GF-D8 (cell line): ENCODE measurements at regions not wholly inside any gene's neighbourhood (a gene's known extent, or its start where the extent isn't known, plus 50 kb on each side); places are given as distances from the start of the nearest gene placed in this dataset.
"Not testable (repeated sequence)": the region's sequence is repeated elsewhere in the genome, so short reads cannot be mapped to it uniquely, and the experiment has no call there.

Experiments used
- DNase-seq: peaks from one replicate; lab custom pipeline; 2025; lab: John Stamatoyannopoulos, UW

DNA sequence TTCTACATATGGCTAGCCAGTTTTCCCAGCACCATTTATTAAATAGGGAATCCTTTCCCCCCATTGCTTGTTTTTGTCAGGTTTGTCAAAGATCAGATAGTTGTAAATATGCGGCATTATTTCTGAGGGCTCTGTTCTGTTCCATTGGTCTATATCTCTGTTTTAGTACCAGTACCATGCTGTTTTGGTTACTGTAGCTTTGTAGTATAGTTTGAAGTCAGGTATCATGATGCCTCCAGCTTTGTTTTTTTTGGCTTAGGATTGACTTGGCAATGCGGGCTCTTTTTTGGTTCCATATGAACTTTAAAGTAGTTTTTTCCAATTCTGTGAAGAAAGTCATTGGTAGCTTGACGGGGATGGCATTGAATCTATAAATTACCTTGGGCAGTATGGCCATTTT lies 60.0 kb upstream of the GPC3 start:
- not testable (repeated sequence) for DNase-seq

DNA sequence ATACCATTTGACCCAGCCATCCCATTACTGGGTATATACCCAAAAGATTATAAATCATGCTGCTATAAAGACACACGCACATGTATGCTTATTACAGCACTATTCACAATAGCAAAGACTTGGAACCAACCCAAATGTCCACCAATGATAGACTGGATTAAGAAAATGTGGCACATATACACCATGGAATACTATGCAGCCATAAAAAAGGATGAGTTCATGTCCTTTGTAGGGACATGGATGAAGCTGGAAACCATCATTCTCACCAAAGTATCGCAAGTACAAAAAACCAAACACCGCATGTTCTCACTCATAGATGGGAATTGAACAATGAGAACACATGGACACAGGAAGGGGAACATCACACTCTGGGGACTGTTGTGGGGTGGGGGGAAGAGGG lies 81.7 kb upstream of the GPC3 start:
- not testable (repeated sequence) for DNase-seq

DNA sequence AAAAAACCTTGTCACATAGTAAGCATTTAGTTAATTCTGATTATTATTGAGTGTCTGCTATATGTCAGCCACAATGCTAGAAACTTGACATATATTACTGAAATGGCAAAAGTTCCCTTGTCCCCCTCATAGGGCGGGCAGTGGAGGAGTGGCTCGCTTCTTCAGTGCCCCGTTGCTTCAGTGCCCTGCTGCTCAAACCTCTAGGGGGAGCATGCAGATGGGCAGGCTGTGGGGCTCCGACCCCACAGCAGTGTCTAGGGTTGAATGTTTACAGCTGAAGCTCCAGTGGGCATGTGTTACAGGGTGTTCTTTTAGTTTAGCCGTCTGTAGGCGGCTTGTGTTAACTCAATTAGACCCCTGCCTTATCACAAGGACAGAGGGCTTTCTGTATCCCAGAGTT lies 86.5 kb upstream of the GPC3 start:
- not testable (repeated sequence) for DNase-seq

DNA sequence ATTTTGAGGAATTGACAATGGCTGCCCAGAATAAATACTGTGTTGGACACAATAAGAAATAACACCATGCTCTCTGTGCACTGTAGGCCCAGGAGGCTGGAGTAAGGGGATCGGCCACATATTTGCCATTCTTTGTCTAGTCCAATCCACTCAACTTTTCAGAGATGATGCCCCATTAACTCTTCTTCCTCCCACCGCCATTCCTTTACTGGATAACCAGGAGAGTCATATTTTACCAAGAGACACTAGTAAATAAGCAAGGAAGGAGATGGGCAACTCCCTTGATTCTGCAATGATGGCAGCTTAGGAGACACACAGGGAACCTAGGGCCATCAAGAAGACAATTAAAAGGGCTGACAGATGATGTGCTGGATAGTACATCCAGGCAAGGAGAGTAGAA lies 87.9 kb upstream of the GPC3 start:
- DNase-seq = no peak

DNA sequence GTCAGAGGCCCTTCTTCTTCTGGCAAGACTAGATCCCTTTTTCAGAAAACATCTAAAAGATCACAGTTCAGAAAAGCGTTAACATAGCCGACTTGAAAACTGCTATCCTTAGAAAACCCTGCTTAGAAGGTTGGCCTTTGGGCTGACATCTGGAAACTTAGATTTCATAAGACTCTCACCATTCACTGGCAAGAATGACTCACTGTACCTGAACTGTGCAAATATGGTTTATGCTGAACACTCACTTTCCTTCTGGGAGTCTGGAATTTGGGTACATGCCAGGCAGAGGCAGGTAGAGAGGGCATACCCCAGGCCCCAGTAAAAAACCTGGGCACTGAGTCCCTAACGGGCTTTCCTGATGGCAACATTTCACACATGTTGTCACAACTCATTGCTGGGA lies 88.8 kb upstream of the GPC3 start:
- DNase-seq = no peak

DNA sequence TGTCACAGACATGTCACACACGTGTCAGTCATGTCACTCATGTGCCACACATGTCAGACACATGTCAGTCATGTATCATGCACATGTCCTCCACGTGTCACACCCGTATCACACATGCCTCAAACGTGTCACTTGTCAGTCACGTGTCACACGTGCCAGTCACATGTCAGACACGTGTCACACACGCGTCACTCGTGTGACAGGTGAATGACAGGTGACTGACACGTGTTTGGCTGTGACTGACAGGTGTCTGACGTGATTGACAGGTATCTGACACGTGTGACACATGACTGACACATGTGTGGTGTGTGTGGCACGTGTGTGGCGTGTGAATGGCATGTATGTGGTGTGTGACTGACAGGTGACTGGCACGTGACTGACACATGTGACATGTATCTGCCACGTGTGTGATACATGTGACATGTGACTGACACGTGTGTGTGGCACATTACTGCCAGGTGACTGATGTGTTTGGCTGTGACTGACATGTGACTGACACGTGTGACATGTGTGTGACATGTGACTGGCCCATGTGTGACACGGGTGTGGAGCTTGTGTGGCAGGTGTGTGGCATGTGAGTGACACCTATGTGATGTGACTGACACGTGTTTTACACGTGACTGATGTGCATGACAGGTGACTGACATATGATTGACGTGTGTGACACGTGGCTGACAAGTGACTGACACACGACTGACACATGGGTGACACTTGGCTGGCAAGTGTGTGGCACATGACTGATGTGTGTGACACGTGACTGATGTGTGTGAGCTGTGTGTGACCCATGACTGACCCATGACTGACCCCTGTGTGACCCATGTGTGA lies 90.7 kb upstream of the GPC3 start:
- no peak for DNase-seq

DNA sequence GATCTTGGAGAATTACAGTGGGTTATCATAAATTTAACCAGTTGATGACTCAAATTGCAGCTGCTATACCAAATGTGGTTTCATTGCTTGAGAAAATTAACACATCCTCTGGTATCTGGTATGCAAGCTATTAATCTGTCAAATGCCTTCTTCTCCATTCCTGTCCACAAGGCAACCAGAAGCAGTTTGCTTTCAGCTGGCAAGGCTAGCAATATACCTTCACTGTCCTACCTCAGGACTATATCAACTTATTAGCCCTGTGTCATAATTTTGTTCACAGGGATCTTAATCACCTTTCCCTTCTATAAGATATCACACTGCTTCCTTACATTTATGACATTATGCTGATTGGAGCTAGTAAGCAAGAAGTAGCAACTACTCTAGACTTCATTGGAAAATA lies 110.0 kb upstream of the GPC3 start:
- no peak for DNase-seq

DNA sequence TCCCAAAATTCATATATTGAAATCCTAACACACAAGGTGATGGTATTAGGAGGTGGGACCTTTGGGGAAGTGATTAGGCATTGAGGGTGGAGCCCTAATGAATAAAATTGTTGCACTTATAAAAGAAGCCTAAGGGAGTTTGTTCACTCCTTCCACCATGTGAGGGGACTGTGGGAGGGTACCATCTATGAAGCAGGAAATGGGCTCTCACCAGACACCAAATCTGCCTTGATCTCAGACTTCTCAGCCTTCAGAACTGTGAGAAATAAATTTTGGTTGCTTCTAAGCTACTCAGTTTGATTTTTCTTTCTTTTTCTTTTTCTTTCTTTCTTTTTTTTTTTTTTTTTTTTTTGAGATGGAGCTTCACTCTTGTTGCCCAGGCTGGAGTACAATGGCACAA lies 116.2 kb upstream of the GPC3 start:
- no peak for DNase-seq

DNA sequence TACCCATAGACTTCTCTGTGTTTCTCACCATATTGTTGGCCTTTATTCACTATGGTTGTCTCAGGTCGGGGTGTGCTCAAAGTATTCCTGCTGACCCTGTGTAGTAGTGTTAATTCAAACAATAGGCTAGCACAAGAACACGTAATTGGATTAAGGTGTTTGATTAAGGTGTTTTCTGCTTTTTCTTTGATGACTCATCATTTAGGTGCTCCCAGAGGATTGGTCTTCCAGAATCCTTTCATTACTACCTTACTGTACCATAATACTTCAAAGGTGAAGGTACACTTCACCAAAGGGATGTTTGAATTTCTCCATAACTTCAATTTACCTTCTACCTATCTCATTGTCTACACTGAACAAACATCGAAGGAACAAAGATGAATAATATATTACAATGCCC lies 121.7 kb upstream of the CCDC160 start:
- no peak for DNase-seq

DNA sequence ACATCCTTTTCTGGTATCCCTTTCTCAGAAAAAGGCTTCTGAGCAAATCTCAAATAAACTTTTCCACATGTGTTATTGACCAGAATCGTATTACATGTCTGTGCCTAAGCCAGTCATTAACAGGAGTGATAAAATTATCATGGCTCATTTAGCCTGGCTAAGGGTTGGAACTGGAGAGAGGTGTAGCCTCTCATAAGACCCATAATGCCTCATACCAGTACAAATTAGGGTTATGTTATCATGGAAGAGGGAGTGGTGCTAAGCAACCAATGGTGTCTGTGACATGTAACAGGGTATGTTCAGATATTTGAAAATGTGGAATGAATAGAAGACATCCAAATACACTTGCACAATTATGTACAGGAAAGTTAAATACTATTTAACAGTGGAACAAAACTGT lies 99.6 kb upstream of the CCDC160 start:
- DNase-seq = no peak

DNA sequence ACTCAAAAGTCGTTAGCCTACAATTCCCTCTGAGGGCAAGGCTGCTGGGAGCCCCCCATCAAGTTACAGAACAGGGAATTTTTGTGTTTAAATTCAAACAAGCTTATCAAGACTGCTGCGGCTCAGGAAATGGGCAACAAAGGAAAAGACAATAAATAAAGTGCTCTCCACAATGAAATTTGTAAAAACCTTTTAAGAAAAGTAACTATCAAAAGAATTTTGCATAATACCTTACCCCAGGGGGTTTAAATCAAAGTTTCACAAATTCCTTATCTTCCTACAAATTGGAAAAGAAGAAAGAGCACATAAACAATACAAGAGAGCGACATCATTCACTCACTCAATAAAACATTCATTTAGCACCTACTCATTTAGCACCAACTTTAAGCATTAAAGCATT lies 97.9 kb upstream of the CCDC160 start:
- no peak for DNase-seq

DNA sequence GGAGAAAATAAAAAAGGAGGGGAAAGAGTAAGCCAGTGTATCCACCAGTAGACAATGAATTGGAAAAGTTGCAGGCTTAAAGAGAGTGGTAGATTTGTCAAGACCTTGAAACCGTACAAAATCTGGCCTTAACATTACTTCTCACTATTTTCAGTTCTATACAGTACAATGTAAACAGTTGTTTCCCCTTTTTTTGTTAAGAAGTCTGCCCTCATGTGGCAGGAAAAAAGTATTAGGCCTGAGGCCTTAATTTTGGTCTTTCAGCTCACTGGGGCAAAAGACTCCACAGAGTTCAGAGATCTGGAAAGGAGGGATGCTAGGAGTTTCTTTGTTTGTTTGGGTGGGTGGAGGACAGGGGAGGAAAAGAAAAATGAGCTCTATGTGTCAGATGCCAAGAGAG lies 92.8 kb upstream of the CCDC160 start:
- no peak for DNase-seq

DNA sequence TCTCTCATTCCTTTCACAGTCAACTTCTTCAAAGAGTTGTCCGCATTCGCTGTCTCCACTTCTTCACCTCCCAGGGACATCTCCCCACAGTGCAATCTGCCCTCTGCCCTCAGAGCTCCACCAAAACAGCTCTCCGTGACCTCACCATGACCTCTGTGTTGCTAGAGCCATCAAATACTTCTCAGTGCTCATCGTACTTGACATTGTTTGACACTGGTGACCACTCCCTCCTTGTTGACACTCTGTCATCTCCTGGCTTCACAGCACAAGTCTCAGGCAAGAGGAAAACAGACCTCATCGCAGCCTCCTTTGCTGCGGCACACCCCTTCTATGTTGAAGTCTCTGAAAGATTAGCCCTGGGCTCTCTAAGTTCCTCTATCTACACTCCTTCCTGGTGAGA lies 90.5 kb upstream of the CCDC160 start:
- no peak for DNase-seq

DNA sequence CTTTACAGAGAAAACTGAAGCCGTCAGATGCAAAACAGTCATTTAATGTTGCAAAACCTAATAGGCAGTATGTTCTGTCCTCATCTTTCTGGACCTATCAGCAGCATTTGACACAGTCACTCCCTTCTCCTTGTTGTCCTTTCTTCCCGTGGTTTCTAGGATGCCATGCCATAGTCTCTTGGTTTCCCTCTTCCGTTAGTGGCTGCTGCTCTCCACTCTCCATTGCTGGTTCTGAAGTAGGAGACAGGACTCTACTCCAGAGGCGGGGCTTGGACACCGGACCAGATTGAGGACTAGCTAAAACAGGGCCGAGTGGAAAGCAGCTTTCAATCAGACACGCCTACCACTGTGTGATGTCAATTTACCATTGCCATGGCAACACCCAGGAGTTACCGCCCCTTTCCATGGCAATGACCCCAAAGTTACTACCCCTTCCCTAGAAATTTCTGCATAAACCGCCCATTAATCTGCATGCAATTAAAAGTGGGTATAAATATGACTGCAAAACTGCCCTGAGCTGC lies 88.8 kb upstream of the CCDC160 start:
- DNase-seq = no peak

DNA sequence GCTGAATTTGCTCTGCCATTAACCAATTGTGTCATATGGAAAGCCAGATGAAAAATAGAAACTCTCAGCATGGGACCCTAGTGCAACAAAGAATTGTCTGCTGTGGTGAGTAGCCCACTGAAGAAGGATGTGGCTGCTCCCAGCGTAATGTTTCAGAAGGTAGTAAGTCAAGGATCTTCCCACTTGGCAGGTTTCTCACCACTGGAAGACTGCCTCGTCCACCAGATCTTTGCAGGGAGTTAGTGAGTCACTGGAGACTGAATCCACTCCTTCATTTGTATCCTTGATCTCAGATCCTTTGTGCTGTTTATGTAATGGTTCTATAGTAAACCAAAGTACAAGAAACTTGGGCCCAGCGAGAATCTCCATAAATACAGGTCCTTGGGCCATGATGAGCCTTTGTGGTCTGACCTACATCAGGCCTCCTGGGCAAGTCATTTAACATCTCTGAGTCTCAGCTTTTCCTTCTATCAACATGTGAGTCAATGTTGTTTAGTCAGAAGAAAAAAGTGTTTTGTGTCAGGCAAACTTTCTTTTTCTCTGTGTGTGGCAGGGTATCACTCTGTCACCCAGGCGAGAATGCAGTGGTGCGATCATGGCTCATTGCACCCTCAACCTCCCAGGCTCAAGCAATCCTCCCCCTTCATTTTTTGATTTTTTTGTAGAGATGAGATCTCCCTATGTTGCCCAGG lies 78.0 kb upstream of the CCDC160 start:
- DNase-seq = no peak

DNA sequence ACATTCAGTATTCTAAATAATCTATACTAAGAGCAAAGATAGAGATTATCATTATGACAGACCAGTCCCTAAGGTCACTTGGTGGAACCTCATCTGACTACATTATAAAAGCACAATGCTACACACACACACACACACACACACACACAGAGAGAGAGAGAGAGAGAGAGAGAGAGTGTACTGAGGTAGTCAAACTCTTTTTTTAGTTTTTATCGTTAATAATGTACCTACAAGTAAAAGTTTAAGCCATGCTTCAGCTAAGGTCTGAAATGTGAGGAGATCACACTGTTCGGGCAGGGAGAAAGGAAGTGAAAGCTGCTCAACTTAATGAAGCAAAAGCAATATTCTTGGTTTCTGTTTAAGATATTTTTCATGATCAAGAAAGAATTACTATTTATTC lies 75.8 kb upstream of the CCDC160 start:
- no peak for DNase-seq

DNA sequence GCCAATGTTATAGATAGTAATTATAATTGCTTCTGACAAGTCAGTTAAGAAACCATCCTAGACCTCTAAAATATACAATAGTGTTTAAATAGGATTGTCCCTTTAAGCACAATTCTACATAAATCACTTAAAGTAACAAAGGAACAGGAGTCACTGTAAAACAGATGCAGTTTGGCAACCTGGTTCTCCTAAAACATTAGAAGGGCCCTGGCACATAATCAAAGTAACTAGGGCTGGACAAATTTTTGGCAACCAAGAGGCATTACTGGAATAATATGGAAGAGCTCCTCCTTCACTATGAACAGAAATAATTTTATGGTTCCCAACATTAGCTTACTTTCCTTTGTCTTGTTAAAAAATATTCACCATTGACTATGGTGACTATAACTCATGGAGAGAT lies 75.0 kb upstream of the CCDC160 start:
- DNase-seq = no peak

DNA sequence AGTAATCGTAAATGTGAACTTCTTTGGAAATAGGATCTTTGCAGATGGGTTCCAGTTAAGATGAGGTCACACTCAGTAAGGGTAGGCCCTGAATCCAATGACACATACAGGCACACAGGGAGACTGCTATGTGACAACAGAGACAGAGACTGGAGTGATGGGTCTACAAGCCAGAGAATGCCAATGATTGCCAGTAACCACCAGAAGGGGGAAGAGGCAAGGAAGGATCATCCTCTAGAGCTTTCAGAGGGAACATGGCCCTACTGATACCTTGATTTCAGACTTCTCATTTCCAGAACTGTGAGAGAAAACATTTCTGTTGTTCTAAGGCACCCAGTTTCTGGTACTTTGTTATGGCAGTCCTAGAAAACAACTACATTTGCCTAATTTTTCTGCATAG lies 73.1 kb upstream of the CCDC160 start:
- DNase-seq = no peak

DNA sequence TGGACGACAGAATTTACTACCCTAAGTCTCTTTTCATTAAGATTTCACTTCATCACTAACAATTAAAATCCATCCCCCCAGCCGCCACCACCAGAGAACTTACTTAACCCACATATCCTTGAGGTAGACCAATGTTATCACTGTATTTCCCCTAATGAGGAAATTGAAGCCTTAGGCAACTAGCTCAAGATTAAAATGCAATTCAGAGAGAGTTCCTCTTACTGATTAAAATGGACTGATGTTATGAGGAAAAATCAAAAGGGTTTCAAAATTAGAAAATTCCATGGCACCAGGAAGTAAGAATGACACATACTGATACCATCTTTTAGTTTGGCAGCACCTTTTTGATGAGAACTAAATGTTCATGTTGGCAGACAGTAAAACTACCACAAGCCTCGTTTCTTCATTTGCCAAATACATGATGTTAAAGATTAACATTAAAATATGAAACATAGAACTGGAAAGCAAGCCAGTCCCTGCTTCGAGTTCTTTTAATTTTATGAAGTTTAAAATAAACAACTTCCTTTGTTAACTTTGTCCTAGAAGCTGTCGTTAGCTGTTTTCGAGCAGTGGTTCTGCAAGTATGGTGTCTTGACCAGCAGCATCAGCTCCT lies 69.3 kb upstream of the CCDC160 start:
- no peak for DNase-seq

DNA sequence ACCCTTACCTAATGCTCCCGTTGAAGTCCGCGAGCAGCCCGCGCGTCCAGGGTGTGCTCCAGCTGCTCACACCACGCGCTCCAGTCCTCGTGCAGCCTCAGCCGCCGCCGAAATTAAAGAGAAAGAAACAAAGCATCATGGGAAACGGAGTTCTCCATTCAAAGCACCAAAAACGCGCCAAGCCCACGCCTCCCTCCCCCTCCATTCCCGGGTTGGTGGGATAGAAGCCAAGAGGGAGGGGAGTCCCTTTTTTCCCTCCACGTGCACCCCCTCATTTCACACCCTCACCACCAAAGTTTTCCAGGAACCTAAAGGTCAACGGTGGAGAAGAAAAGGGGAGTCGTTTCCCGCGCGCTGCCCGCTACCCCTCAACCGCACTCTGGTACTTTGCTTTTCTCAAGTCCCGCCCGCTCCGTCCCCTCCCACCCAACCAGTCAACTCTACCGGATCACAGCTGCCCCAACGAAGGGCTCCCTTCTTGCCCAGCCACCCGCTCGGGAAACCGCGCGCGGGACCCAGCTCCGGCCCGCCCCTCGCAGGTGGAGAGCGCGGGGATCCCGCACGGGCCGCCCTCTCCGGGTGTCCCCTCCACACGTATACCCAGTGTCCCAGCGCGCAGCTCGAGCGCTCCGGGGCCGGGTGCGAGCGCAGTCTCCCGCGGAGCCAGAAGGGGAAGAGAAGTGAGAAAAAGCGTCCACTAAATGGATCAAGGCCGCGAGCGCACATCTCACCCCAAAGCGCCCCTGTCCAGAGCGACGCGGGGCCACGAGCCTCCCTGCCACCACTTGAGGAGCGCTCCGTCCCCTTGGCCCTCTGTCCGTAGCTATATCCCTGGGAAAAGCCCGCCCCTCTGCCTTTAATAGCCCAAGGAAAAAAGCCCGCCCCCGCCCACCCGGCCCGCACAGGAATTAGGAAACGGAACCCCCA lies 65.1 kb upstream of the CCDC160 start:
- no peak for DNase-seq

DNA sequence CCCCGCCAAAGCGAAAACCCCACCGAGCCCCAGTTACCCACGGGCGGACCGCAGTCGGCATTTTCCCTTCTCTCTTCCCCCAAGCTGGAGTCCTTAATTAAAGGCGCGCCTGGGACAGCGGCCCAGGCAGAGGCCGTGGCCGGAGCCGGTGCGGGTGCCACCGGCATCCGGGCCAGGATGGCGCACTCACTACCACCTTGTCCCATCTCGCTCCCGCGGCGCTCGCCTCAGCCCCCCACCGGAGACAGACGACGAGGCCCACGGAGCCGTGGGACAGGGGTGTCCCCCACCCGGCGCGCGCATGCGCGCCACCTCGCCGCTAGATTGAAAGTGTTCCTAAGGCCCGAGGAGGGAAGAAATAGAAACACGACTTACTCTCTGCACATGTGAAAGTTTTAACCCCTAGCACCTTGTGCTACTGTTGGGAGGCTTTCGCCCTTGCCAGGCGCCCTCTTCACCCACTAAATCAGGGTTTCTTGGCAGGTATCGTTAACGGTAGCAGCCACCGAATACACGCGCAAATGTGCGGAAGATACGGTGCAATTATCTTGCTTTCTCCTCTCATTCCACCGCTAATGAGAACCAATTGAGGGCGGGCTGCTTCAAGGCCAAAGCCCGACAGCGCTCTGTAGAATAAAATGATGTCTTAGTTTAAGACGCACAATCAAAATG lies 64.3 kb upstream of the CCDC160 start:
- no peak for DNase-seq
